Activated naive CD8-positive, alpha-beta T cell treated with anti-CD3 and anti-CD28 coated beads, Interleukin-2, amount 10 ng/mL, durations not matched to agents 7 days and 5 days (primary cell): ENCODE measurements at regions not wholly inside any gene's neighbourhood (a gene's known extent, or its start where the extent isn't known, plus 50 kb on each side); places are given as distances from the start of the nearest gene placed in this dataset.

Experiments
- ATAC-seq: fragments of 150-1000 bp; cut with Tn5 transposase; one replicate; pipeline ENCODE4 v1.10.0; 2021; ENCODE audit warnings: low read depth, moderate library complexity
- POLR2A ChIA-PET: fragments of 350-600 bp; sonication (Branson Sonifier 250); formaldehyde crosslinking; loops from one replicate; lab custom pipeline; 2021; ENCODE audit warnings: antibody characterized with exemption; lab: Charles Lee
- DNase-seq: peaks from one replicate; pipeline ENCODE4 v3.0.0; 2021
- H3K27ac Mint-ChIP-seq: one replicate; pipeline ENCODE4 v1.8.0; 2022; ENCODE audit warnings: mild to moderate bottlenecking, mixed read lengths
- H3K27me3 Mint-ChIP-seq: one replicate; pipeline ENCODE4 v1.8.0; 2022; ENCODE audit warnings: mild to moderate bottlenecking, moderate library complexity, mixed read lengths
- H3K36me3 Mint-ChIP-seq: one replicate; pipeline ENCODE4 v1.8.0; 2021; ENCODE audit warnings: mild to moderate bottlenecking, mixed read lengths
- H3K4me1 Mint-ChIP-seq: one replicate; pipeline ENCODE4 v1.8.0; 2021; ENCODE audit warnings: mixed read lengths
- H3K4me3 Mint-ChIP-seq: one replicate; pipeline ENCODE4 v1.8.0; 2022; ENCODE audit warnings: mild to moderate bottlenecking, moderate library complexity, mixed read lengths
- H3K9me3 Mint-ChIP-seq: one replicate; pipeline ENCODE4 v1.8.0; 2021; ENCODE audit warnings: mixed read lengths

- POLR2A ChIA-PET: no interaction called here
- no peak overlapping the region for H3K4me3 Mint-ChIP-seq
- DNase-seq: no peak
- no peaks in the 10 kb centered on the region for H3K36me3 Mint-ChIP-seq
- no peak for ATAC-seq
- H3K9me3 Mint-ChIP-seq: peaks cover 2% of the 10 kb centered on the region
- no peaks in the 10 kb centered on the region for H3K27me3 Mint-ChIP-seq
- no peak overlapping the region for H3K27ac Mint-ChIP-seq
- no peaks in the 10 kb centered on the region for H3K4me1 Mint-ChIP-seq
These were observed 345.1 kb downstream of the AASDHPPT start for GRCh38 chr11:106422583-106422982.

- Mint-ChIP-seq H3K4me3 (no peak overlapping the region), H3K36me3 (no peaks in the 10 kb centered on the region), H3K27ac (no peak overlapping the region), H3K4me1 (no peaks in the 10 kb centered on the region), H3K9me3 (peaks cover 2% of the 10 kb centered on the region), H3K27me3 (no peaks in the 10 kb centered on the region)
- POLR2A ChIA-PET: interaction anchor here (0.7 kb wide), 1 partner anchor 29 kb away, joined by 3 read pairs; no protein-coding TSS in a partner anchor
- ATAC-seq (no peak), DNase-seq (no peak)
These were observed 346.6 kb downstream of the AASDHPPT start for GRCh38 chr11:106424111-106424510.

GRCh38 chr11:106425819-106426218 is 348.4 kb downstream of the AASDHPPT start:
- Mint-ChIP-seq H3K36me3 (no peaks in the 10 kb centered on the region), H3K27me3 (no peaks in the 10 kb centered on the region), H3K27ac (no peak overlapping the region), H3K9me3 (peaks cover 2% of the 10 kb centered on the region), H3K4me1 (no peaks in the 10 kb centered on the region), H3K4me3 (no peak overlapping the region)
- POLR2A ChIA-PET: no interaction called here
- no peak for DNase-seq
- no peak for ATAC-seq

- Mint-ChIP-seq H3K27me3 (no peaks in the 10 kb centered on the region), H3K4me3 (no peak overlapping the region), H3K36me3 (no peaks in the 10 kb centered on the region), H3K27ac (no peak overlapping the region), H3K4me1 (no peaks in the 10 kb centered on the region), H3K9me3 (peaks cover 2% of the 10 kb centered on the region)
- POLR2A ChIA-PET: no interaction called here
- DNase-seq: no peak
- ATAC-seq: no peak
These were observed 349.2 kb downstream of the AASDHPPT start for GRCh38 chr11:106426696-106427095.

GRCh38 chr11:106427736-106428135 is 350.3 kb downstream of the AASDHPPT start:
- ATAC-seq (no peak), DNase-seq (no peak)
- Mint-ChIP-seq H3K36me3 (no peaks in the 10 kb centered on the region), H3K4me3 (no peak overlapping the region), H3K27me3 (no peaks in the 10 kb centered on the region), H3K4me1 (no peaks in the 10 kb centered on the region), H3K9me3 (peaks cover 2% of the 10 kb centered on the region), H3K27ac (no peak overlapping the region)
- POLR2A ChIA-PET: no interaction called here

GRCh38 chr11:106442032-106442431 is 364.6 kb downstream of the AASDHPPT start:
- POLR2A ChIA-PET: no interaction called here
- Mint-ChIP-seq H3K9me3 (peaks cover 2% of the 10 kb centered on the region), H3K4me1 (no peaks in the 10 kb centered on the region), H3K27ac (no peak overlapping the region), H3K27me3 (no peaks in the 10 kb centered on the region), H3K36me3 (no peaks in the 10 kb centered on the region), H3K4me3 (no peak overlapping the region)
- DNase-seq (no peak), ATAC-seq (no peak)

- POLR2A ChIA-PET: no interaction called here
- Mint-ChIP-seq H3K4me3 (no peak overlapping the region), H3K27ac (no peak overlapping the region), H3K36me3 (no peaks in the 10 kb centered on the region), H3K4me1 (no peaks in the 10 kb centered on the region), H3K9me3 (peaks cover 3% of the 10 kb centered on the region), H3K27me3 (no peaks in the 10 kb centered on the region)
- no peak for DNase-seq
- no peak for ATAC-seq
These were observed 368.8 kb downstream of the AASDHPPT start for GRCh38 chr11:106446302-106446701.

- ATAC-seq: no peak
These were observed 369.5 kb downstream of the AASDHPPT start for GRCh38 chr11:106446955-106447354.

GRCh38 chr11:106447631-106448191 is 370.2 kb downstream of the AASDHPPT start:
- Mint-ChIP-seq H3K36me3 (no peaks in the 10 kb centered on the region), H3K27me3 (no peaks in the 10 kb centered on the region), H3K27ac (no peak overlapping the region), H3K9me3 (peaks cover 3% of the 10 kb centered on the region), H3K4me1 (no peaks in the 10 kb centered on the region), H3K4me3 (no peak overlapping the region)
- ATAC-seq: no peak
- POLR2A ChIA-PET: no interaction called here
- no peak for DNase-seq

More at GRCh38 chr11:106446955-106447354, 369.5 kb downstream of the AASDHPPT start:
- H3K36me3 Mint-ChIP-seq: no peaks in the 10 kb centered on the region
- no peak overlapping the region for H3K4me3 Mint-ChIP-seq
- no peak for DNase-seq
- POLR2A ChIA-PET: no interaction called here
- no peaks in the 10 kb centered on the region for H3K27me3 Mint-ChIP-seq
- H3K4me1 Mint-ChIP-seq: no peaks in the 10 kb centered on the region
- H3K27ac Mint-ChIP-seq: no peak overlapping the region
- peaks cover 3% of the 10 kb centered on the region for H3K9me3 Mint-ChIP-seq

- Mint-ChIP-seq H3K27ac (no peak overlapping the region), H3K9me3 (peaks cover 3% of the 10 kb centered on the region), H3K36me3 (no peaks in the 10 kb centered on the region), H3K4me3 (no peak overlapping the region), H3K27me3 (no peaks in the 10 kb centered on the region), H3K4me1 (no peaks in the 10 kb centered on the region)
- no peak for ATAC-seq
- no peak for DNase-seq
- POLR2A ChIA-PET: no interaction called here
These were observed 372.3 kb downstream of the AASDHPPT start for GRCh38 chr11:106449763-106450162.

- no peak for DNase-seq
- Mint-ChIP-seq H3K36me3 (no peaks in the 10 kb centered on the region), H3K27ac (no peak overlapping the region), H3K9me3 (peaks cover 5% of the 10 kb centered on the region), H3K27me3 (no peaks in the 10 kb centered on the region), H3K4me3 (no peak overlapping the region), H3K4me1 (no peaks in the 10 kb centered on the region)
- POLR2A ChIA-PET: no interaction called here
- ATAC-seq: no peak
These were observed 373.9 kb downstream of the AASDHPPT start for GRCh38 chr11:106451228-106451922.

- Mint-ChIP-seq H3K27me3 (no peaks in the 10 kb centered on the region), H3K4me1 (no peaks in the 10 kb centered on the region), H3K27ac (no peak overlapping the region), H3K9me3 (peaks cover 7% of the 10 kb centered on the region), H3K36me3 (no peaks in the 10 kb centered on the region), H3K4me3 (no peak overlapping the region)
- ATAC-seq (no peak), DNase-seq (no peak)
- POLR2A ChIA-PET: no interaction called here
These were observed 379.2 kb downstream of the AASDHPPT start for GRCh38 chr11:106456647-106457046.

- H3K9me3 Mint-ChIP-seq: peaks cover 7% of the 10 kb centered on the region
- no peak overlapping the region for H3K27ac Mint-ChIP-seq
- no peaks in the 10 kb centered on the region for H3K36me3 Mint-ChIP-seq
- H3K27me3 Mint-ChIP-seq: no peaks in the 10 kb centered on the region
- POLR2A ChIA-PET: no interaction called here
- ATAC-seq: no peak
- DNase-seq: no peak
- H3K4me3 Mint-ChIP-seq: no peak overlapping the region
- no peaks in the 10 kb centered on the region for H3K4me1 Mint-ChIP-seq
These were observed 380.3 kb downstream of the AASDHPPT start for GRCh38 chr11:106457727-106458126.

- no peaks in the 10 kb centered on the region for H3K4me1 Mint-ChIP-seq
- no peak for DNase-seq
- no peak for ATAC-seq
- no peaks in the 10 kb centered on the region for H3K36me3 Mint-ChIP-seq
- no peak overlapping the region for H3K4me3 Mint-ChIP-seq
- H3K27me3 Mint-ChIP-seq: no peaks in the 10 kb centered on the region
- POLR2A ChIA-PET: no interaction called here
- H3K27ac Mint-ChIP-seq: no peak overlapping the region
- H3K9me3 Mint-ChIP-seq: peaks cover 7% of the 10 kb centered on the region
These were observed 381.7 kb downstream of the AASDHPPT start for GRCh38 chr11:106459135-106459534.
